ENCODE measurements at regions not wholly inside any gene's neighbourhood (a gene's known extent, or its start where the extent isn't known, plus 50 kb on each side); places are given as distances from the start of the nearest gene placed in this dataset.

- TF ChIP-seq CTCF (conservative IDR thresholded peaks at IDR 0.05) = no peak
- Histone ChIP-seq H3K79me2 (ENCODE audit: insufficient read depth, low read length) (no peaks in the 10 kb centered on the region), H3K9ac (ENCODE audit: extremely low read depth, insufficient read length, low read length) (no peak overlapping the region), H3K27ac (ENCODE audit: insufficient read length, low read depth, low read length) (no peak overlapping the region), H4K5ac (ENCODE audit: insufficient read length, low read depth, low read length) (no peak overlapping the region), H3T11ph (ENCODE audit: low read length) (no peak overlapping the region), H2BK12ac (ENCODE audit: insufficient read length, low read depth, low read length) (no peak overlapping the region), H2BK5ac (ENCODE audit: insufficient read length, low read length) (no peak overlapping the region), H3K18ac (ENCODE audit: insufficient read length, low read depth, low read length) (no peak overlapping the region), H3K27me3 (ENCODE audit: insufficient read depth, low read length) (no peaks in the 10 kb centered on the region), H3K23me2 (ENCODE audit: insufficient read length, low read depth, low read length, poor library complexity, severe bottlenecking) (no peaks in the 10 kb centered on the region), H4K8ac (replicated peaks; ENCODE audit: insufficient read length, low read depth, low read length) (no peak overlapping the region), H2BK15ac (ENCODE audit: low read depth, low read length) (no peak overlapping the region), H3K23ac (ENCODE audit: insufficient read length, low read depth, low read length) (no peak overlapping the region), H3K9me3 (ENCODE audit: control insufficient read depth, low read depth, low read length) (no peaks in the 10 kb centered on the region), H2AFZ (ENCODE audit: low read length) (no peak overlapping the region), H4K20me1 (ENCODE audit: control insufficient read depth, insufficient read depth, insufficient read length) (no peaks in the 10 kb centered on the region), H2BK120ac (ENCODE audit: low read depth, low read length, poor library complexity, severe bottlenecking) (no peak overlapping the region), H4K91ac (ENCODE audit: insufficient read length, low read depth, low read length) (no peak overlapping the region), H3K4me1 (ENCODE audit: insufficient read depth, low read length) (no peaks in the 10 kb centered on the region), H3K4me2 (ENCODE audit: insufficient read depth, insufficient read length, low read length) (no peak overlapping the region), H3K56ac (ENCODE audit: insufficient read length, low read depth, low read length) (no peak overlapping the region), H3K4ac (ENCODE audit: low read depth, low read length) (no peak overlapping the region), H3K79me1 (ENCODE audit: insufficient read depth, low read depth, low read length, poor library complexity, severe bottlenecking) (no peaks in the 10 kb centered on the region), H2AK5ac (ENCODE audit: insufficient read length, low read length) (no peak overlapping the region), H3K14ac (ENCODE audit: insufficient read depth, low read length) (no peak overlapping the region), H2BK20ac (ENCODE audit: low read depth, low read length, poor library complexity, severe bottlenecking) (no peak overlapping the region)
- no peak for DNase-seq
- Mint-ChIP-seq H3K4me1 (peaks cover 3% of the 10 kb centered on the region in 2 experiments), H3K9me3 (peaks cover 6 to 7% of the 10 kb centered on the region in 2 experiments; a peak in 4 of 5 replicates), H3K27ac (no peak overlapping the region), H3K4me3 (no peak overlapping the region), H3K27me3 (ENCODE audit: low read depth) (no peaks in the 10 kb centered on the region), H3K36me3 (ENCODE audit: insufficient read depth in 1 of 3, low read depth in 3 of 3) (peaks cover 0 to 4% (median 0%) of the 10 kb centered on the region in 3 experiments; a peak in 2 of 7 replicates)
- WGBS (ENCODE audit: extremely low coverage, insufficient read length, low lambda C conversion rate) = no CpG with 5 or more reads among the region's 1 CpG
Measured at GRCh38 chr7:42380401-42380800, 143.4 kb upstream of the GLI3 start.
